Endodermal cell (in vitro differentiated cells): ENCODE measurements at regions not wholly inside any gene's neighbourhood (a gene's known extent, or its start where the extent isn't known, plus 50 kb on each side); places are given as distances from the start of the nearest gene placed in this dataset.
"Not testable (repeated sequence)": the region's sequence is repeated elsewhere in the genome, so short reads cannot be mapped to it uniquely, and the experiment has no call there.

Experiments used
- DNase-seq: peaks from one replicate; pipeline ENCODE4 v3.0.0-alpha.2; 2017
- H3K27ac ChIP-seq: 2 replicates; pipeline ENCODE4 v1.5.1; 2013; ENCODE audit warnings: mild to moderate bottlenecking, low read depth, low read length, moderate library complexity
- H3K27me3 ChIP-seq: 2 replicates; pipeline ENCODE4 v1.6.1; 2013; ENCODE audit warnings: mild to moderate bottlenecking, low read length, moderate library complexity; ENCODE audit not compliant: insufficient read depth, control insufficient read depth, poor library complexity, severe bottlenecking
- H3K36me3 ChIP-seq: 2 replicates; pipeline ENCODE4 v1.7.0; 2013; ENCODE audit warnings: mild to moderate bottlenecking, low read length, moderate library complexity; ENCODE audit not compliant: control insufficient read depth, insufficient read depth
- H3K4me1 ChIP-seq: one replicate; pipeline ENCODE4 v1.7.0; 2013; ENCODE audit warnings: low read length; ENCODE audit not compliant: control insufficient read depth, insufficient read depth
- H3K4me3 ChIP-seq: 2 replicates; pipeline ENCODE4 v1.5.1; 2013; ENCODE audit warnings: mild to moderate bottlenecking, low read length, moderate library complexity
- H3K9ac ChIP-seq: 2 replicates; pipeline ENCODE4 v1.6.1; 2013; ENCODE audit warnings: mild to moderate bottlenecking, low read length, moderate library complexity; ENCODE audit not compliant: poor library complexity, severe bottlenecking; ENCODE audit errors: extremely low read depth
- H3K9me3 ChIP-seq: 2 replicates; pipeline ENCODE4 v1.6.1; 2013; ENCODE audit warnings: mild to moderate bottlenecking, low read length, moderate library complexity; ENCODE audit not compliant: control insufficient read depth
- H3K27ac Mint-ChIP-seq: 2 replicates; pipeline ENCODE4 v1.8.0; 2020; ENCODE audit warnings: mixed read lengths
- H3K27me3 Mint-ChIP-seq: 2 replicates; pipeline ENCODE4 v1.8.0; 2021; ENCODE audit warnings: mild to moderate bottlenecking, mixed read lengths; ENCODE audit not compliant: insufficient read depth
- H3K36me3 Mint-ChIP-seq: 2 replicates; pipeline ENCODE4 v1.8.0; 2020; ENCODE audit warnings: low read depth, mixed read lengths
- H3K4me1 Mint-ChIP-seq: 2 replicates; pipeline ENCODE4 v1.8.0; 2020; ENCODE audit warnings: mixed read lengths
- H3K4me3 Mint-ChIP-seq: 2 replicates; pipeline ENCODE4 v1.8.0; 2020; ENCODE audit warnings: mild to moderate bottlenecking, moderate library complexity, mixed read lengths
- H3K9me3 Mint-ChIP-seq: 2 replicates; pipeline ENCODE4 v1.8.0; 2020; ENCODE audit warnings: mild to moderate bottlenecking, mixed read lengths
- CTCF ChIP-seq: fragments of 200-600 bp; sonication (generic); conservative IDR thresholded peaks from 2 replicates; pipeline ENCODE4 v1.5.0; 2021; ENCODE audit warnings: antibody characterized with exemption, mild to moderate bottlenecking
- WGBS, 2 experiments: methylation state at CpG; one replicate each; pipeline versions ENCODE4 v1.1.5 to v1.1.7; 2013; ENCODE audit warnings: missing lambda C conversion rate in 2 of 2, mixed read lengths in 1 of 2; ENCODE audit not compliant: insufficient coverage in 1 of 2, insufficient read length in 1 of 2; 5-methylcytosine and 5-hydroxymethylcytosine counted together

GRCh38 chr10:60476451-60476850, 86.8 kb upstream of the ANK3 start:
- 100% methylated on average over 2 of the region's 2 CpGs; no CpG with 5 or more reads in 1 of the 2 experiments for WGBS, 2 experiments
- no peaks in the 10 kb centered on the region for H3K27me3 ChIP-seq
- Mint-ChIP-seq H3K36me3 (no peaks in the 10 kb centered on the region), H3K4me3 (no peak overlapping the region), H3K4me1 (peaks cover 13% of the 10 kb centered on the region), H3K9me3 (no peaks in the 10 kb centered on the region), H3K27me3 (no peaks in the 10 kb centered on the region), H3K27ac (no peak overlapping the region)
- H3K4me3 ChIP-seq, result no peak overlapping the region
- TF ChIP-seq CTCF, result no peak
- H3K4me1 ChIP-seq, result no peaks in the 10 kb centered on the region
- H3K27ac ChIP-seq, result no peak overlapping the region
- no peaks in the 10 kb centered on the region for H3K9me3 ChIP-seq
- H3K9ac ChIP-seq, result no peak overlapping the region
- DNase-seq, result no peak
- no peaks in the 10 kb centered on the region for H3K36me3 ChIP-seq

GRCh38 chr10:60473557-60473956, 83.9 kb upstream of the ANK3 start:
- Histone ChIP-seq H3K27me3 (no peaks in the 10 kb centered on the region), H3K9me3 (no peaks in the 10 kb centered on the region), H3K4me3 (no peak overlapping the region), H3K9ac (no peak overlapping the region), H3K27ac (no peak overlapping the region), H3K36me3 (no peaks in the 10 kb centered on the region), H3K4me1 (no peaks in the 10 kb centered on the region)
- Mint-ChIP-seq H3K4me1 (peaks cover 7% of the 10 kb centered on the region), H3K4me3 (no peak overlapping the region), H3K36me3 (no peaks in the 10 kb centered on the region), H3K27ac (no peak overlapping the region), H3K27me3 (no peaks in the 10 kb centered on the region), H3K9me3 (no peaks in the 10 kb centered on the region)
- WGBS, 2 experiments, result 95% methylated on average over 2 of the region's 2 CpGs; no CpG with 5 or more reads in 1 of the 2 experiments
- TF ChIP-seq CTCF, result no peak
- DNase-seq, result no peak

- Mint-ChIP-seq H3K4me3 (no peak overlapping the region), H3K27me3 (no peaks in the 10 kb centered on the region), H3K4me1 (peaks cover 7% of the 10 kb centered on the region), H3K9me3 (no peaks in the 10 kb centered on the region), H3K36me3 (no peaks in the 10 kb centered on the region), H3K27ac (no peak overlapping the region)
- Histone ChIP-seq H3K9ac (no peak overlapping the region), H3K4me3 (no peak overlapping the region), H3K27ac (no peak overlapping the region), H3K36me3 (no peaks in the 10 kb centered on the region), H3K4me1 (no peaks in the 10 kb centered on the region), H3K27me3 (no peaks in the 10 kb centered on the region), H3K9me3 (no peaks in the 10 kb centered on the region)
- TF ChIP-seq CTCF, result no peak
- DNase-seq, result no peak
- WGBS, 2 experiments, result 93 to 100% methylated on average over 3 to 5 of the region's 5 CpGs
These were observed 80.4 kb upstream of the ANK3 start for GRCh38 chr10:60470091-60470490.

- H3K27me3 ChIP-seq, H3K9me3 Mint-ChIP-seq, H3K4me3 Mint-ChIP-seq, H3K4me3 ChIP-seq, H3K27ac Mint-ChIP-seq, H3K9ac ChIP-seq, H3K4me1 ChIP-seq, DNase-seq, H3K36me3 Mint-ChIP-seq, H3K36me3 ChIP-seq, H3K27ac ChIP-seq, H3K9me3 ChIP-seq, H3K27me3 Mint-ChIP-seq: not testable (repeated sequence)
- peaks cover 13% of the 10 kb centered on the region for H3K4me1 Mint-ChIP-seq
These were observed 79.5 kb upstream of the ANK3 start for GRCh38 chr10:60469147-60469546.
